Liver (tissue), 8 donors: ENCODE measurements at regions not wholly inside any gene's neighbourhood (a gene's known extent, or its start where the extent isn't known, plus 50 kb on each side); places are given as distances from the start of the nearest gene placed in this dataset.

Experiments used
- DNase-seq: peaks from one replicate; pipeline ENCODE4 v3.0.0-alpha.2; 2017; ENCODE audit warnings: low spot score
- H3K27ac ChIP-seq, 2 donors: one replicate each; pipeline ENCODE4 v1.7.0; 2013; ENCODE audit warnings: inconsistent platforms in 2 of 2, low read length in 2 of 2, control low read depth in 1 of 2, low read depth in 1 of 2, mild to moderate bottlenecking in 1 of 2
- H3K27me3 ChIP-seq, 4 donors: one replicate each; pipeline versions ENCODE4 v1.6.1 to v1.7.0; 2013; ENCODE audit warnings: low read length in 3 of 4, inconsistent platforms in 1 of 4, mild to moderate bottlenecking in 1 of 4, moderate library complexity in 1 of 4; ENCODE audit not compliant: control insufficient read depth in 4 of 4, insufficient read depth in 4 of 4
- H3K36me3 ChIP-seq, 4 donors: one replicate each; pipeline versions ENCODE4 v1.6.1 to v1.7.0; 2013; ENCODE audit warnings: low read length in 3 of 4, mild to moderate bottlenecking in 3 of 4, low read depth in 1 of 4, moderate library complexity in 1 of 4; ENCODE audit not compliant: control insufficient read depth in 4 of 4, insufficient read depth in 3 of 4
- H3K4me1 ChIP-seq, 4 donors: one replicate each; pipeline versions ENCODE4 v1.6.1 to v1.7.0; 2013; ENCODE audit warnings: low read length in 3 of 4, mild to moderate bottlenecking in 3 of 4, moderate library complexity in 1 of 4; ENCODE audit not compliant: control insufficient read depth in 4 of 4, insufficient read depth in 4 of 4
- H3K4me3 ChIP-seq, 3 donors: one replicate each; pipeline versions ENCODE4 v1.6.1 to v1.7.0; 2013; ENCODE audit warnings: low read length in 3 of 3, control low read depth in 1 of 3, low read depth in 1 of 3, mild to moderate bottlenecking in 1 of 3
- H3K9ac ChIP-seq, 2 donors: one replicate each; pipeline ENCODE4 v1.7.0; 2013; ENCODE audit warnings: low read length in 2 of 2, mild to moderate bottlenecking in 2 of 2, moderate library complexity in 2 of 2, control low read depth in 1 of 2, low read depth in 1 of 2
- H3K9me3 ChIP-seq, 4 donors: one replicate each; pipeline versions ENCODE4 v1.6.1 to v1.7.0; 2013; ENCODE audit warnings: low read length in 3 of 4; ENCODE audit not compliant: control insufficient read depth in 4 of 4
- EGR1 ChIP-seq, 2 donors: IDR thresholded peaks; 2 replicates each; pipeline ENCODE4 v1.6.1; 2016 to 2018; ENCODE audit warnings: antibody characterized with exemption in 2 of 2, low read depth in 2 of 2
- FOXA1 ChIP-seq: IDR thresholded peaks from 2 replicates; pipeline ENCODE4 v1.6.1; 2016; ENCODE audit warnings: antibody characterized with exemption
- FOXA2 ChIP-seq: IDR thresholded peaks from 2 replicates; pipeline ENCODE4 v1.6.1; 2016; ENCODE audit warnings: antibody characterized with exemption
- GABPA ChIP-seq, 2 donors: IDR thresholded peaks in 1 of 2; conservative IDR thresholded peaks in 1 of 2; 2 replicates each; pipeline ENCODE4 v1.6.1; 2016; ENCODE audit warnings: antibody characterized with exemption in 2 of 2, mild to moderate bottlenecking in 1 of 2, moderate library complexity in 1 of 2
- HNF4A ChIP-seq, 2 donors: conservative IDR thresholded peaks; 2 replicates each; pipeline ENCODE4 v1.6.1; 2016; ENCODE audit warnings: antibody characterized with exemption in 2 of 2, mild to moderate bottlenecking in 2 of 2
- HNF4G ChIP-seq: IDR thresholded peaks from 2 replicates; pipeline ENCODE4 v1.6.1; 2016; ENCODE audit warnings: antibody characterized with exemption
- JUND ChIP-seq, 2 donors: IDR thresholded peaks; 2 replicates each; pipeline ENCODE4 v1.6.1; 2016; ENCODE audit warnings: antibody characterized with exemption in 2 of 2
- NR2F2 ChIP-seq: IDR thresholded peaks from 2 replicates; pipeline ENCODE4 v1.6.1; 2016; ENCODE audit warnings: antibody characterized with exemption
- RAD21 ChIP-seq, 2 donors: IDR thresholded peaks; 2 replicates each; pipeline ENCODE4 v1.6.1; 2016; ENCODE audit warnings: antibody characterized with exemption in 2 of 2, mild to moderate bottlenecking in 2 of 2
- RXRA ChIP-seq, 2 donors: IDR thresholded peaks; 2 replicates each; pipeline ENCODE4 v1.6.1; 2017 to 2018; ENCODE audit warnings: antibody characterized with exemption in 2 of 2, mild to moderate bottlenecking in 1 of 2
- SP1 ChIP-seq: IDR thresholded peaks from 2 replicates; pipeline ENCODE4 v1.6.1; 2018; ENCODE audit warnings: antibody characterized with exemption, mild to moderate bottlenecking
- TAF1 ChIP-seq: conservative IDR thresholded peaks from 2 replicates; pipeline ENCODE4 v1.6.1; 2016; ENCODE audit warnings: antibody characterized with exemption, mild to moderate bottlenecking
- YY1 ChIP-seq: IDR thresholded peaks from 2 replicates; pipeline ENCODE4 v1.6.1; 2016; ENCODE audit warnings: antibody characterized with exemption, mild to moderate bottlenecking
- WGBS: extraction: QIAGEN DNeasy Blood & Tissue Kit; methylation state at CpG from one replicate; pipeline ENCODE4 v1.1.7; 2013; 5-methylcytosine and 5-hydroxymethylcytosine counted together
- TF ChIP-seq, protein P1 (sequence below): IDR thresholded peaks from 2 replicates; pipeline ENCODE4 v1.6.1; 2016; ENCODE audit warnings: antibody characterized with exemption, mild to moderate bottlenecking
- TF ChIP-seq, protein P2 (sequence below): fragments of 150-350 bp; IDR thresholded peaks from 2 replicates; pipeline ENCODE4 v1.5.1; 2017; ENCODE audit warnings: improper control_type of control experiment, low read depth, low read length; ENCODE audit not compliant: missing input control
- TF ChIP-seq, protein P3 (sequence below): IDR thresholded peaks from 2 replicates; pipeline ENCODE4 v1.6.1; 2016; ENCODE audit warnings: antibody characterized with exemption
- TF ChIP-seq, protein P4 (sequence below): IDR thresholded peaks from 2 replicates; pipeline ENCODE4 v1.6.1; 2016; ENCODE audit warnings: antibody characterized with exemption
- TF ChIP-seq, protein P5 (sequence below): IDR thresholded peaks from 2 replicates; pipeline ENCODE4 v1.6.1; 2016; ENCODE audit warnings: antibody characterized with exemption
- donor health status: healthy.
- donor health status: healthy.
- donor health status: healthy.
- donor health status: healthy.
- donor health status: healthy.

DNA sequence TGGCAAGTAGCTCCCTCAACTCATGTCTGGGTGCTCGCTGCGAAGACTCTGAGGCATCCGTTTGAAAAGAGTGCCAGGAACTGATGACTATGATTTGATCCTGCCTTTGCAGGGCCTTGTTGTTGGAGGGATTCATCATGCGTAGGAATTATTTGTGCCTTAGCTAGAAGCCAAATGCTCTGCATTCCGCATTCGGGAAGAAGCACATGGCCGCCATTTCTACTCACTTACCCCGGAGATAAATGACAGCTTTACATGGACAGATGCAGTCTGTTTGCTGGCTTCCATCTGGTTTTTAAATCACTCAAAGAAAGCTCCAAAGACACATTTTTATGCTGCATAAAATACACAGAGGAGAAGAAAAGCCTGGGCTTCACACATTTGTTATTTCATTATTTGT, 363.3 kb upstream of the CDH4 start:
- no peak for DNase-seq
- 88% methylated on average over 8 of the region's 8 CpGs for WGBS
- Histone ChIP-seq H3K4me1 (no peaks in the 10 kb centered on the region), H3K36me3 (no peaks in the 10 kb centered on the region), H3K9ac (no peak overlapping the region), H3K27me3 (peaks cover 0 to 7% (median under 1%) of the 10 kb centered on the region in 4 donors), H3K4me3 (no peak overlapping the region), H3K9me3 (peaks cover 0 to 2% (median under 1%) of the 10 kb centered on the region in 4 donors), H3K27ac (no peak overlapping the region)
- TF ChIP-seq FOXA2: no peak

DNA sequence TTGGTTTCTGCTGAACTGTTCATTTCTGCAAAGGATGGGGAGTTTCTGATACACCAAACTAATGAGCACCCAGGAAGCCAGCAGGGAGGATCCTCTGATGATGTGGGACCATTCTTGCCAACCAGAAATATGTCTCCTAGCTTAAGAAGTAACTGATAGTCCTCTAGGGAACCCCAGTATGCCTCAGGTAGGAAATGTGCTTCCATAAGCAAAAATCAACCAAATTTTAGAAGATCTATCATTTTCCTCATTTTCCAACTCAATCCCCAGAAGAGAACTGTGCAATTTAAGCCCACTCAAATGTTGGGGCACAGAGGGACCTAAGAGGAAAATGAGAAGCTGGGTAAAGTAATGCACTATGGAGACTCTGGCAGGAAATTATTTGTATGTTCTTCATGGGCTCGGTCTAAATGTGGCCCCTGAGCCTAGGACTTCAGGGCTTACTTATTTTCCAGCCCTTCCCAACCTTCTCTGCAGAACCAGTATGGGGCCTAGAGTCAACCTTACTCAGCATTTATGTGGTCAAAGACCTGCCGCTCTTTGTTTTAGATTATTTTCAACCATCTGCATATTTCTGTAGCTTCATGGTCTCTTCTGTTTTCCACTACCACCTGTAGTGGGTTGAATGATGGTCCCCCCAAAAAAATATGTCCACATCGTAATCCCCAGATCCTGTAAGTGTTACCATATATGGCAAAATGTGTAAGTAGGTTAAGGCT, 359.8 kb upstream of the CDH4 start:
- peaks cover 0 to 4% (median under 1%) of the 10 kb centered on the region in 4 donors for H3K9me3 ChIP-seq
- H3K27me3 ChIP-seq: peaks cover 0 to 7% (median under 1%) of the 10 kb centered on the region in 4 donors
- no peaks in the 10 kb centered on the region for H3K36me3 ChIP-seq
- TF ChIP-seq, protein P1, sequence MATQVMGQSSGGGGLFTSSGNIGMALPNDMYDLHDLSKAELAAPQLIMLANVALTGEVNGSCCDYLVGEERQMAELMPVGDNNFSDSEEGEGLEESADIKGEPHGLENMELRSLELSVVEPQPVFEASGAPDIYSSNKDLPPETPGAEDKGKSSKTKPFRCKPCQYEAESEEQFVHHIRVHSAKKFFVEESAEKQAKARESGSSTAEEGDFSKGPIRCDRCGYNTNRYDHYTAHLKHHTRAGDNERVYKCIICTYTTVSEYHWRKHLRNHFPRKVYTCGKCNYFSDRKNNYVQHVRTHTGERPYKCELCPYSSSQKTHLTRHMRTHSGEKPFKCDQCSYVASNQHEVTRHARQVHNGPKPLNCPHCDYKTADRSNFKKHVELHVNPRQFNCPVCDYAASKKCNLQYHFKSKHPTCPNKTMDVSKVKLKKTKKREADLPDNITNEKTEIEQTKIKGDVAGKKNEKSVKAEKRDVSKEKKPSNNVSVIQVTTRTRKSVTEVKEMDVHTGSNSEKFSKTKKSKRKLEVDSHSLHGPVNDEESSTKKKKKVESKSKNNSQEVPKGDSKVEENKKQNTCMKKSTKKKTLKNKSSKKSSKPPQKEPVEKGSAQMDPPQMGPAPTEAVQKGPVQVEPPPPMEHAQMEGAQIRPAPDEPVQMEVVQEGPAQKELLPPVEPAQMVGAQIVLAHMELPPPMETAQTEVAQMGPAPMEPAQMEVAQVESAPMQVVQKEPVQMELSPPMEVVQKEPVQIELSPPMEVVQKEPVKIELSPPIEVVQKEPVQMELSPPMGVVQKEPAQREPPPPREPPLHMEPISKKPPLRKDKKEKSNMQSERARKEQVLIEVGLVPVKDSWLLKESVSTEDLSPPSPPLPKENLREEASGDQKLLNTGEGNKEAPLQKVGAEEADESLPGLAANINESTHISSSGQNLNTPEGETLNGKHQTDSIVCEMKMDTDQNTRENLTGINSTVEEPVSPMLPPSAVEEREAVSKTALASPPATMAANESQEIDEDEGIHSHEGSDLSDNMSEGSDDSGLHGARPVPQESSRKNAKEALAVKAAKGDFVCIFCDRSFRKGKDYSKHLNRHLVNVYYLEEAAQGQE: no peak
- TF ChIP-seq RXRA (IDR thresholded peaks at IDR 0.05): no peak
- no peak for TF ChIP-seq GABPA (IDR thresholded peaks at IDR 0.05 in 1 of 2, conservative IDR thresholded peaks at IDR 0.05 in 1 of 2)
- TF ChIP-seq, protein P2, sequence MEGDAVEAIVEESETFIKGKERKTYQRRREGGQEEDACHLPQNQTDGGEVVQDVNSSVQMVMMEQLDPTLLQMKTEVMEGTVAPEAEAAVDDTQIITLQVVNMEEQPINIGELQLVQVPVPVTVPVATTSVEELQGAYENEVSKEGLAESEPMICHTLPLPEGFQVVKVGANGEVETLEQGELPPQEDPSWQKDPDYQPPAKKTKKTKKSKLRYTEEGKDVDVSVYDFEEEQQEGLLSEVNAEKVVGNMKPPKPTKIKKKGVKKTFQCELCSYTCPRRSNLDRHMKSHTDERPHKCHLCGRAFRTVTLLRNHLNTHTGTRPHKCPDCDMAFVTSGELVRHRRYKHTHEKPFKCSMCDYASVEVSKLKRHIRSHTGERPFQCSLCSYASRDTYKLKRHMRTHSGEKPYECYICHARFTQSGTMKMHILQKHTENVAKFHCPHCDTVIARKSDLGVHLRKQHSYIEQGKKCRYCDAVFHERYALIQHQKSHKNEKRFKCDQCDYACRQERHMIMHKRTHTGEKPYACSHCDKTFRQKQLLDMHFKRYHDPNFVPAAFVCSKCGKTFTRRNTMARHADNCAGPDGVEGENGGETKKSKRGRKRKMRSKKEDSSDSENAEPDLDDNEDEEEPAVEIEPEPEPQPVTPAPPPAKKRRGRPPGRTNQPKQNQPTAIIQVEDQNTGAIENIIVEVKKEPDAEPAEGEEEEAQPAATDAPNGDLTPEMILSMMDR: no peak
- no peak for TF ChIP-seq HNF4A (conservative IDR thresholded peaks at IDR 0.05)
- TF ChIP-seq EGR1 (IDR thresholded peaks at IDR 0.05; ENCODE audit: low read depth in 2 of 2): no peak
- TF ChIP-seq, protein P3, sequence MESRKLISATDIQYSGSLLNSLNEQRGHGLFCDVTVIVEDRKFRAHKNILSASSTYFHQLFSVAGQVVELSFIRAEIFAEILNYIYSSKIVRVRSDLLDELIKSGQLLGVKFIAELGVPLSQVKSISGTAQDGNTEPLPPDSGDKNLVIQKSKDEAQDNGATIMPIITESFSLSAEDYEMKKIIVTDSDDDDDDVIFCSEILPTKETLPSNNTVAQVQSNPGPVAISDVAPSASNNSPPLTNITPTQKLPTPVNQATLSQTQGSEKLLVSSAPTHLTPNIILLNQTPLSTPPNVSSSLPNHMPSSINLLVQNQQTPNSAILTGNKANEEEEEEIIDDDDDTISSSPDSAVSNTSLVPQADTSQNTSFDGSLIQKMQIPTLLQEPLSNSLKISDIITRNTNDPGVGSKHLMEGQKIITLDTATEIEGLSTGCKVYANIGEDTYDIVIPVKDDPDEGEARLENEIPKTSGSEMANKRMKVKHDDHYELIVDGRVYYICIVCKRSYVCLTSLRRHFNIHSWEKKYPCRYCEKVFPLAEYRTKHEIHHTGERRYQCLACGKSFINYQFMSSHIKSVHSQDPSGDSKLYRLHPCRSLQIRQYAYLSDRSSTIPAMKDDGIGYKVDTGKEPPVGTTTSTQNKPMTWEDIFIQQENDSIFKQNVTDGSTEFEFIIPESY: no peak
- no peak for TF ChIP-seq FOXA1
- no peak for TF ChIP-seq SP1
- no peak for TF ChIP-seq NR2F2
- no peak for TF ChIP-seq TAF1
- TF ChIP-seq, protein P4, sequence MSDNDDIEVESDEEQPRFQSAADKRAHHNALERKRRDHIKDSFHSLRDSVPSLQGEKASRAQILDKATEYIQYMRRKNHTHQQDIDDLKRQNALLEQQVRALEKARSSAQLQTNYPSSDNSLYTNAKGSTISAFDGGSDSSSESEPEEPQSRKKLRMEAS: no peak
- TF ChIP-seq, protein P5, sequence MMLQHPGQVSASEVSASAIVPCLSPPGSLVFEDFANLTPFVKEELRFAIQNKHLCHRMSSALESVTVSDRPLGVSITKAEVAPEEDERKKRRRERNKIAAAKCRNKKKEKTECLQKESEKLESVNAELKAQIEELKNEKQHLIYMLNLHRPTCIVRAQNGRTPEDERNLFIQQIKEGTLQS: no peak
- no peak for TF ChIP-seq HNF4G
- TF ChIP-seq JUND (IDR thresholded peaks at IDR 0.05): no peak
- no peak for TF ChIP-seq FOXA2
- no peak for TF ChIP-seq RAD21 (IDR thresholded peaks at IDR 0.05)
- no peak for TF ChIP-seq YY1
- no peak overlapping the region for H3K9ac ChIP-seq
- no peaks in the 10 kb centered on the region for H3K4me1 ChIP-seq
- no peak overlapping the region for H3K27ac ChIP-seq
- H3K4me3 ChIP-seq: no peak overlapping the region
- 72% methylated on average over 3 of the region's 3 CpGs for WGBS
- DNase-seq: no peak
